ENCODE measurements at regions not wholly inside any gene's neighbourhood (a gene's known extent, or its start where the extent isn't known, plus 50 kb on each side); places are given as distances from the start of the nearest gene placed in this dataset.

DNA sequence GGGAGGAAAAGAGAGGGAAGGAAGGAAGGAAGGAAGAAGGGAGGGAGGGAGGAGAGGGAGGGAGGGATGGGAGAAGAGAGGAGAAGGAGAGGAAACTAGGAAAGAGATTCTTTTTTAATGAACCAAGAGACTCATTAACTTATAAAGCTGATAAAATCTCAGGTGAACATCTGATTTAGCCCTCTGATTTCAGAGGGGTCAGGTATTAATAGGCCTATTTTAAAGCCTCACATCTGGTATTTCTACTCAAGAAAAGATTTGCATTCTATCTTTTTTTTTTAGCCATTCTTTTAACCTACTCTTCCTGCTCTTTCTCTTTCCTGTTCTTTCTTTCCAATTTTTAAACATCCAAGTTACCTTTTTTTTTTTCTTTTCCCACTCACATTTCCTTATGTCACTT, 103.3 kb upstream of the CPEB2 start:
- TF ChIP-seq, protein P1, sequence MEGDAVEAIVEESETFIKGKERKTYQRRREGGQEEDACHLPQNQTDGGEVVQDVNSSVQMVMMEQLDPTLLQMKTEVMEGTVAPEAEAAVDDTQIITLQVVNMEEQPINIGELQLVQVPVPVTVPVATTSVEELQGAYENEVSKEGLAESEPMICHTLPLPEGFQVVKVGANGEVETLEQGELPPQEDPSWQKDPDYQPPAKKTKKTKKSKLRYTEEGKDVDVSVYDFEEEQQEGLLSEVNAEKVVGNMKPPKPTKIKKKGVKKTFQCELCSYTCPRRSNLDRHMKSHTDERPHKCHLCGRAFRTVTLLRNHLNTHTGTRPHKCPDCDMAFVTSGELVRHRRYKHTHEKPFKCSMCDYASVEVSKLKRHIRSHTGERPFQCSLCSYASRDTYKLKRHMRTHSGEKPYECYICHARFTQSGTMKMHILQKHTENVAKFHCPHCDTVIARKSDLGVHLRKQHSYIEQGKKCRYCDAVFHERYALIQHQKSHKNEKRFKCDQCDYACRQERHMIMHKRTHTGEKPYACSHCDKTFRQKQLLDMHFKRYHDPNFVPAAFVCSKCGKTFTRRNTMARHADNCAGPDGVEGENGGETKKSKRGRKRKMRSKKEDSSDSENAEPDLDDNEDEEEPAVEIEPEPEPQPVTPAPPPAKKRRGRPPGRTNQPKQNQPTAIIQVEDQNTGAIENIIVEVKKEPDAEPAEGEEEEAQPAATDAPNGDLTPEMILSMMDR (IDR thresholded peaks at IDR 0.05): no peak
- TF ChIP-seq EZH2phosphoT487 (IDR thresholded peaks at IDR 0.05): no peak
